ENCODE measurements at regions not wholly inside any gene's neighbourhood (a gene's known extent, or its start where the extent isn't known, plus 50 kb on each side); places are given as distances from the start of the nearest gene placed in this dataset.

GRCh38 chr10:84681781-84682180 is 353.4 kb downstream of the CCSER2 start:
- Histone ChIP-seq H2AFZ (replicated peaks; ENCODE audit: low read length, poor library complexity) (no peak overlapping the region), H3K18ac (ENCODE audit: low read depth, low read length) (no peak overlapping the region), H4K8ac (ENCODE audit: low read depth in 2 of 2, low read length in 2 of 2) (no peak overlapping the region), H3K4me2 (ENCODE audit: low read depth, low read length) (no peak overlapping the region), H3K4me1 (ENCODE audit: control insufficient read depth, insufficient read depth, low read length) (no peaks in the 10 kb centered on the region), H3K36me3 (ENCODE audit: control insufficient read depth, insufficient read depth, low read length) (no peaks in the 10 kb centered on the region), H3K9me1 (ENCODE audit: insufficient read depth, low read length) (no peaks in the 10 kb centered on the region), H3K56ac (ENCODE audit: extremely low read depth, insufficient read depth, low read length) (no peak overlapping the region), H3K27ac (ENCODE audit: insufficient read depth, low read length) (no peak overlapping the region), H3K4ac (ENCODE audit: low read depth, low read length) (no peak overlapping the region), H3K23ac (ENCODE audit: low read depth, low read length) (no peak overlapping the region), H3K4me3 (ENCODE audit: insufficient read depth, low read depth, low read length) (no peak overlapping the region), H4K5ac (ENCODE audit: low read depth, low read length) (no peak overlapping the region), H2BK5ac (ENCODE audit: low read depth, low read length, poor library complexity, severe bottlenecking) (no peak overlapping the region), H2AK9ac (replicated peaks; ENCODE audit: low read depth, low read length, poor library complexity) (no peak overlapping the region), H2BK20ac (ENCODE audit: low read depth, low read length) (no peak overlapping the region), H2AK5ac (ENCODE audit: low read depth, low read length) (no peak overlapping the region), H3K14ac (replicated peaks; ENCODE audit: low read depth, low read length) (no peak overlapping the region), H3K27me3 (ENCODE audit: control insufficient read depth, insufficient read depth, low read length) (no peaks in the 10 kb centered on the region), H3K79me1 (ENCODE audit: low read depth in 1 of 2, low read length in 2 of 2) (no peaks in the 10 kb centered on the region), H3K9me3 (ENCODE audit: control insufficient read depth, insufficient read depth, low read length) (peaks cover 10% of the 10 kb centered on the region; the same call in 1 of the 2 replicates), H4K20me1 (ENCODE audit: insufficient read depth, low read length) (no peaks in the 10 kb centered on the region), H3K9ac (ENCODE audit: low read depth, low read length) (no peak overlapping the region), H2BK120ac (ENCODE audit: low read depth, low read length) (no peak overlapping the region), H2BK15ac (ENCODE audit: low read depth, low read length) (no peak overlapping the region), H4K91ac (ENCODE audit: insufficient read depth, low read depth, low read length) (no peak overlapping the region)
- no peak for ATAC-seq (ENCODE audit: low read depth)
- DNase-seq, result no peak
- ChIA-PET POLR2A (ENCODE audit: unreplicated experiment) (no interaction called here), CTCF (no interaction called here)
- no CpG with 5 or more reads among the region's 3 CpGs for WGBS, 2 experiments (ENCODE audit: extremely low coverage in 2 of 2, insufficient read length in 1 of 2)
- in situ Hi-C loops (cut with MboI; ENCODE audit: low sequenced_read_pairs) (no loop called here), dilution Hi-C loops (cut with HindIII; ENCODE audit: low sequenced_read_pairs, unreplicated experiment) (no loop called here), intact Hi-C loops (cut with micrococcal nuclease) (no loop called here)
- no peak for TF ChIP-seq POLR2A (IDR thresholded peaks at IDR 0.05; ENCODE audit: low read depth, low read length)
- TF ChIP-seq USF2 (IDR thresholded peaks at IDR 0.05; ENCODE audit: low read depth, low read length), result no peak
- no peak for TF ChIP-seq RCOR1 (IDR thresholded peaks at IDR 0.05; ENCODE audit: insufficient replicate concordance, low read length)
- no peak for TF ChIP-seq FOS (IDR thresholded peaks at IDR 0.05; ENCODE audit: low read depth, low read length)
- TF ChIP-seq RFX5 (IDR thresholded peaks at IDR 0.05; ENCODE audit: low read depth, low read length), result no peak
- no peak for TF ChIP-seq MAFK (IDR thresholded peaks at IDR 0.05; ENCODE audit: low read depth, low read length)
- no peak for TF ChIP-seq ELK1 (IDR thresholded peaks at IDR 0.05; ENCODE audit: borderline replicate concordance, low read depth, low read length)
- TF ChIP-seq CHD1 (IDR thresholded peaks at IDR 0.05; ENCODE audit: low read depth, low read length), result no peak
- no peak for TF ChIP-seq NFE2L2 (IDR thresholded peaks at IDR 0.05; ENCODE audit: low read depth, low read length)
- no peak for TF ChIP-seq RAD21 (IDR thresholded peaks at IDR 0.05; ENCODE audit: low read length)
- TF ChIP-seq CTCF (conservative IDR thresholded peaks at IDR 0.05; ENCODE audit: low read depth, low read length), result no peak
- no peak for TF ChIP-seq BHLHE40 (IDR thresholded peaks at IDR 0.05; ENCODE audit: low read depth, low read length)
- no peak for TF ChIP-seq SMC3 (IDR thresholded peaks at IDR 0.05; ENCODE audit: low read depth, low read length)
- no peak for TF ChIP-seq MAZ (IDR thresholded peaks at IDR 0.05; ENCODE audit: borderline replicate concordance, low read depth, low read length)
- no peak for TF ChIP-seq MXI1 (IDR thresholded peaks at IDR 0.05; ENCODE audit: borderline replicate concordance, low read depth, low read length)
- TF ChIP-seq CEBPB (IDR thresholded peaks at IDR 0.05; ENCODE audit: low read depth, low read length), result no peak
- no TSS peak for BruUV-seq (replicated peaks)
